SK-N-SH treated with all-trans-retinoic acid at 6 μM for 48 hours (cell line): ENCODE measurements at regions not wholly inside any gene's neighbourhood (a gene's known extent, or its start where the extent isn't known, plus 50 kb on each side); places are given as distances from the start of the nearest gene placed in this dataset.

Experiments used
- ARNTL ChIP-seq: fragments of 450-650 bp; formaldehyde crosslinking; IDR thresholded peaks from 2 replicates; pipeline ENCODE4 v1.5.0; 2020; ENCODE audit warnings: low read depth, mild to moderate bottlenecking, moderate library complexity, borderline replicate concordance
- CSDC2 ChIP-seq: fragments of 250-450 bp; sonication (Bioruptor Pico); IDR thresholded peaks from 2 replicates; pipeline ENCODE4 v1.5.0; 2020; ENCODE audit warnings: mild to moderate bottlenecking, moderate library complexity
- TCF4 ChIP-seq: fragments of 250-450 bp; sonication (Bioruptor Pico); IDR thresholded peaks from 2 replicates; pipeline ENCODE4 v1.8.0; 2021; ENCODE audit warnings: mild to moderate bottlenecking, moderate library complexity, borderline replicate concordance
- TOX ChIP-seq: fragments of 250-450 bp; sonication (Bioruptor Pico); IDR thresholded peaks from 2 replicates; pipeline ENCODE4 v1.8.0; 2021; ENCODE audit warnings: mild to moderate bottlenecking, moderate library complexity, borderline replicate concordance
- TSHZ2 ChIP-seq: fragments of 250-450 bp; sonication (Bioruptor Pico); IDR thresholded peaks from 2 replicates; pipeline ENCODE4 v1.5.0; 2020; ENCODE audit warnings: mild to moderate bottlenecking, moderate library complexity
- ZC3H10 ChIP-seq: fragments of 250-450 bp; sonication (Bioruptor Pico); IDR thresholded peaks from 2 replicates; pipeline ENCODE4 v1.5.1; 2021; ENCODE audit warnings: mild to moderate bottlenecking, moderate library complexity
- ZFP3 ChIP-seq: fragments of 250-450 bp; sonication (Bioruptor Pico); IDR thresholded peaks from 2 replicates; pipeline ENCODE4 v1.5.0; 2020; ENCODE audit warnings: mild to moderate bottlenecking, moderate library complexity
- ZNF8 ChIP-seq: fragments of 450-650 bp; formaldehyde crosslinking; IDR thresholded peaks from 2 replicates; pipeline ENCODE4 v1.5.0; 2020; ENCODE audit warnings: mild to moderate bottlenecking, moderate library complexity

DNA sequence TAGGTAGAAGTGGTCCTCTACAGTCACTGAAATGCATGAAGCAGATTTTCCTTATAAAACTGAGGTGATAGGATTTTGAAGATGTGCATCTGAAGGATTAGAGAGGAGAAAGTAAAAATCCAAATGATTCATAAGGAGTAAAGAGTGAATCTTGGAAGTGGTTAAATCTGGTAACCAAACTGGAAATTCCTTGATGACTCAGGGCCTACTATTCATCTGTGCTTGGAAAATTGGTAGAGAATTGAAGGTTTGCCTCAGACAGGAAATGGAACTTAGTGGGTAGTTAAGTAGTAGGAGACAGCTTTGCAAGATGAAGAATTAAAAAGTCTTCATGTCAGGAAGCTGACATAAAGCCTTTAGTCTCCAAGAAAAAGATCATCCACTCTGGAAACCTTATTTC, 368.9 kb upstream of the CTSO start:
- TF ChIP-seq ZFP3 (CRISPR knock-in tag) (no peak), ARNTL (CRISPR knock-in tag) (no peak), TSHZ2 (no peak), TCF4 (CRISPR knock-in tag) (no peak), ZC3H10 (CRISPR knock-in tag) (no peak), TOX (CRISPR knock-in tag) (no peak), ZNF8 (CRISPR knock-in tag) (no peak), CSDC2 (CRISPR knock-in tag) (no peak)
